ENCODE measurements at regions not wholly inside any gene's neighbourhood (a gene's known extent, or its start where the extent isn't known, plus 50 kb on each side); places are given as distances from the start of the nearest gene placed in this dataset.
A peak's percentile ranks its signal among the peaks of the same experiment; 100 is the strongest.

GRCh38 chrX:81489987-81490386, 288.1 kb downstream of the SH3BGRL start:
- DNase-seq (ENCODE audit: low read depth): no peak

GRCh38 chrX:81527881-81528440, 326.1 kb downstream of the SH3BGRL start:
- no peak for DNase-seq (ENCODE audit: low read depth)

GRCh38 chrX:81537723-81538122, 335.8 kb downstream of the SH3BGRL start:
- DNase-seq (ENCODE audit: low read depth): no peak

- DNase-seq (ENCODE audit: low read depth): no peak
Observed at GRCh38 chrX:81542255-81542654, 340.4 kb downstream of the SH3BGRL start.

- DNase-seq (ENCODE audit: low read depth): no peak
Observed at GRCh38 chrX:81556880-81557279, 355.0 kb downstream of the SH3BGRL start.

GRCh38 chrX:81564851-81565250, 362.9 kb downstream of the SH3BGRL start:
- no peak for DNase-seq (ENCODE audit: low read depth)

- DNase-seq (ENCODE audit: low read depth): no peak
Observed at GRCh38 chrX:81577028-81577427, 375.1 kb downstream of the SH3BGRL start.

- peak; percentile 14 for DNase-seq (ENCODE audit: low read depth)
Observed at GRCh38 chrX:81586096-81586495, 384.2 kb downstream of the SH3BGRL start.

- no peak for DNase-seq (ENCODE audit: low read depth)
Observed at GRCh38 chrX:81615979-81616378, 414.1 kb downstream of the SH3BGRL start.

GRCh38 chrX:81662381-81662780, 460.5 kb downstream of the SH3BGRL start:
- no peak for DNase-seq (ENCODE audit: low read depth)

- no peak for DNase-seq (ENCODE audit: low read depth)
Observed at GRCh38 chrX:81708487-81708886, 506.6 kb downstream of the SH3BGRL start.

GRCh38 chrX:81728622-81729021, 526.7 kb downstream of the SH3BGRL start:
- DNase-seq (ENCODE audit: low read depth): no peak

- no peak for DNase-seq (ENCODE audit: low read depth)
Observed at GRCh38 chrX:81729269-81729777, 527.4 kb downstream of the SH3BGRL start.

- no peak for DNase-seq (ENCODE audit: low read depth)
Observed at GRCh38 chrX:81779701-81780100, 577.8 kb downstream of the SH3BGRL start.

- no peak for DNase-seq (ENCODE audit: low read depth)
Observed at GRCh38 chrX:81791086-81791485, 589.2 kb downstream of the SH3BGRL start.
